PC-9 (cell line): ENCODE measurements at regions not wholly inside any gene's neighbourhood (a gene's known extent, or its start where the extent isn't known, plus 50 kb on each side); places are given as distances from the start of the nearest gene placed in this dataset.

ENCODE experiments used
- BruUV-seq: library from RNA; stranded (reverse); fragments of 400-500 nt; replicated peaks from 2 replicates; lab custom pipeline; 2021; lab: Mats Ljungman, UMichigan
- CTCF ChIA-PET: fragments of 300-600 bp; sonication (Branson Sonifier 250); formaldehyde crosslinking; loops from one replicate; lab custom pipeline; 2022; ENCODE audit warnings: antibody characterized with exemption; lab: Charles Lee
- POLR2A ChIA-PET: fragments of 300-600 bp; sonication (Branson Sonifier 250); formaldehyde crosslinking; loops from one replicate; lab custom pipeline; 2022; ENCODE audit warnings: antibody characterized with exemption; ENCODE audit not compliant: unreplicated experiment; lab: Charles Lee
- DNase-seq, 2 experiments: peaks; one replicate each; pipeline versions ENCODE4 v3.0.0 to v3.0.0-alpha.2; 2015 to 2022; ENCODE audit warnings: mixed read lengths in 1 of 2
- H2AFZ ChIP-seq: fragments of 200-600 bp; sonication (generic); 2 replicates; pipeline ENCODE4 v1.8.1; 2017; ENCODE audit warnings: antibody characterized with exemption
- H3F3A ChIP-seq: fragments of 200-600 bp; sonication (generic); 2 replicates; pipeline ENCODE4 v1.8.1; 2017; ENCODE audit warnings: antibody characterized with exemption, mild to moderate bottlenecking, low read depth; ENCODE audit not compliant: insufficient read depth
- H3K27ac ChIP-seq: fragments of 200-600 bp; sonication (generic); 2 replicates; pipeline ENCODE4 v1.6.1; 2016; ENCODE audit warnings: mixed run types
- H3K27me3 ChIP-seq: fragments of 200-600 bp; sonication (generic); 2 replicates; pipeline ENCODE4 v1.6.1; 2016; ENCODE audit warnings: low read depth, mixed run types; ENCODE audit not compliant: insufficient read depth
- H3K36me3 ChIP-seq: fragments of 200-600 bp; sonication (generic); 2 replicates; pipeline ENCODE4 v1.6.1; 2016; ENCODE audit warnings: low read depth, mixed run types
- H3K4me1 ChIP-seq: fragments of 200-600 bp; sonication (generic); replicated peaks from 2 replicates; pipeline ENCODE4 v1.6.1; 2016; ENCODE audit warnings: mixed run types; ENCODE audit not compliant: insufficient read depth
- H3K4me2 ChIP-seq: fragments of 200-600 bp; sonication (generic); 2 replicates; pipeline ENCODE4 v1.6.1; 2017; ENCODE audit warnings: mixed run types
- H3K4me3 ChIP-seq: fragments of 200-600 bp; sonication (generic); 2 replicates; pipeline ENCODE4 v1.6.1; 2016; ENCODE audit warnings: mixed run types
- H3K79me2 ChIP-seq: fragments of 200-600 bp; sonication (generic); 2 replicates; pipeline ENCODE4 v1.6.1; 2017; ENCODE audit warnings: low read depth, mixed run types
- H3K9me2 ChIP-seq: fragments of 200-600 bp; sonication (generic); 2 replicates; pipeline ENCODE4 v1.8.1; 2017; ENCODE audit warnings: mild to moderate bottlenecking; ENCODE audit not compliant: insufficient read depth
- H3K9me3 ChIP-seq: fragments of 200-600 bp; sonication (generic); 2 replicates; pipeline ENCODE4 v1.8.1; 2016; ENCODE audit warnings: low read depth; ENCODE audit not compliant: insufficient read depth
- H4K20me1 ChIP-seq: fragments of 200-600 bp; sonication (generic); 2 replicates; pipeline ENCODE4 v1.8.1; 2017; ENCODE audit not compliant: insufficient read depth
- EZH2 ChIP-seq: fragments of 200-600 bp; sonication (generic); IDR thresholded peaks from 2 replicates; pipeline ENCODE4 v1.8.0; 2017; ENCODE audit warnings: antibody characterized with exemption, low read depth
- intact Hi-C: fragments of 100-400 bp; cut with micrococcal nuclease; formaldehyde crosslinking; loops from one replicate; pipeline ENCODE4 v1.10.0; 2022; ENCODE audit not compliant: unreplicated experiment
- TF ChIP-seq, protein P1 (sequence below): fragments of 200-600 bp; sonication (generic); conservative IDR thresholded peaks from 2 replicates; pipeline ENCODE4 v1.6.1; 2017; ENCODE audit warnings: mixed run types, antibody characterized with exemption, mild to moderate bottlenecking, moderate library complexity

DNA sequence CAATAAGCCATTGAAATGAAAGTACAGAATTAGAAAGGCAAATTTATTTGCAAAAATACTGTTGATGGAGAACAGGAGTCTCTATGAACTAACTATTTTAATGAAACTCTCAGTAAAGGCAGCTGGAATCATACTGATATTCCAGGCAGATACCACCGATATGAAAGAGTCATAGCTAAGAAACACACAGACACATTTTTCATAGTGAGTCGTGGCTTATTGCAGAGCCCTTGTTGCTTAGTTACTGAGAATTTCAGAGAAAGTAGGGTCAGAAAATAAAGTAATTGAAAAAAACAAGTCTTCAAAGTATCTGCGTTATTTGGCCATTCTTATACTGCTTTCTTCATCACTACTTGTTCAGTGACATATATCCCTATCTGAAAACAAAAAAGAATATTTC, 1890.9 kb downstream of the PCDH9 start:
- H3K36me3 ChIP-seq = no peaks in the 10 kb centered on the region
- H3K27me3 ChIP-seq = no peaks in the 10 kb centered on the region
- H4K20me1 ChIP-seq = no peaks in the 10 kb centered on the region
- no peaks in the 10 kb centered on the region for H3K79me2 ChIP-seq
- DNase-seq = no peak
- BruUV-seq = no TSS peak
- H3K9me3 ChIP-seq = no peaks in the 10 kb centered on the region
- H3K4me3 ChIP-seq = no peak overlapping the region
- H3K27ac ChIP-seq = no peak overlapping the region
- H3K4me1 ChIP-seq = no peaks in the 10 kb centered on the region
- intact Hi-C loops = no loop called here
- TF ChIP-seq, protein P1, sequence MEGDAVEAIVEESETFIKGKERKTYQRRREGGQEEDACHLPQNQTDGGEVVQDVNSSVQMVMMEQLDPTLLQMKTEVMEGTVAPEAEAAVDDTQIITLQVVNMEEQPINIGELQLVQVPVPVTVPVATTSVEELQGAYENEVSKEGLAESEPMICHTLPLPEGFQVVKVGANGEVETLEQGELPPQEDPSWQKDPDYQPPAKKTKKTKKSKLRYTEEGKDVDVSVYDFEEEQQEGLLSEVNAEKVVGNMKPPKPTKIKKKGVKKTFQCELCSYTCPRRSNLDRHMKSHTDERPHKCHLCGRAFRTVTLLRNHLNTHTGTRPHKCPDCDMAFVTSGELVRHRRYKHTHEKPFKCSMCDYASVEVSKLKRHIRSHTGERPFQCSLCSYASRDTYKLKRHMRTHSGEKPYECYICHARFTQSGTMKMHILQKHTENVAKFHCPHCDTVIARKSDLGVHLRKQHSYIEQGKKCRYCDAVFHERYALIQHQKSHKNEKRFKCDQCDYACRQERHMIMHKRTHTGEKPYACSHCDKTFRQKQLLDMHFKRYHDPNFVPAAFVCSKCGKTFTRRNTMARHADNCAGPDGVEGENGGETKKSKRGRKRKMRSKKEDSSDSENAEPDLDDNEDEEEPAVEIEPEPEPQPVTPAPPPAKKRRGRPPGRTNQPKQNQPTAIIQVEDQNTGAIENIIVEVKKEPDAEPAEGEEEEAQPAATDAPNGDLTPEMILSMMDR = no peak
- H3K4me2 ChIP-seq = no peak overlapping the region
- H3K9me2 ChIP-seq = no peaks in the 10 kb centered on the region; the same call in 1 of the 2 replicates
- H2AFZ ChIP-seq = no peak overlapping the region
- ChIA-PET CTCF (no interaction called here), POLR2A (no interaction called here)
- H3F3A ChIP-seq = no peaks in the 10 kb centered on the region

DNA sequence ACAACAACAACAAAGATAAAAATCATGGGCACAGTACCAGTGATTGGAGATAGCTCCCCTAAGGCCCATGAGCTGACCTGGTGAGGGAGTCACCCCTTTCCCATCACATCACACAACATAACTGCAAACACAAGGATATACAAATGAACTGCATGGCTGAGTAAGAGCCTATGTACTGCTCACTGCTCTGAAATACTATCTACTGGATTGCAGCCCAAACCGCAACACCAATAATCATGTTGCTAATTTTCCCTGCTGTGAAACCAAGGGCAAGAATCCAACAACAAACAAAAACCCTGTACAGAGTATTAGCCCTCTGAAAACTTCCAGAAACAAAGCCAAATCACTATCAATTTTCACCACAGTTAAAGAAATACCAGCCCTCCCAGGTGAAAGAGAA, 1893.2 kb downstream of the PCDH9 start:
- POLR2A ChIA-PET = no interaction called here
- Histone ChIP-seq H3K4me3 (no peak overlapping the region), H3K27ac (no peak overlapping the region), H3K79me2 (no peaks in the 10 kb centered on the region), H3K9me2 (no peaks in the 10 kb centered on the region; the same call in 1 of the 2 replicates), H3K9me3 (no peaks in the 10 kb centered on the region), H3K4me2 (no peak overlapping the region), H4K20me1 (no peaks in the 10 kb centered on the region), H3K4me1 (no peaks in the 10 kb centered on the region), H3K36me3 (no peaks in the 10 kb centered on the region), H2AFZ (no peak overlapping the region), H3F3A (no peaks in the 10 kb centered on the region), H3K27me3 (no peaks in the 10 kb centered on the region)
- intact Hi-C loops = no loop called here
- no TSS peak for BruUV-seq
- DNase-seq = no peak
- no peak for TF ChIP-seq EZH2
- TF ChIP-seq, protein P1 = no peak
- CTCF ChIA-PET = no interaction called here

DNA sequence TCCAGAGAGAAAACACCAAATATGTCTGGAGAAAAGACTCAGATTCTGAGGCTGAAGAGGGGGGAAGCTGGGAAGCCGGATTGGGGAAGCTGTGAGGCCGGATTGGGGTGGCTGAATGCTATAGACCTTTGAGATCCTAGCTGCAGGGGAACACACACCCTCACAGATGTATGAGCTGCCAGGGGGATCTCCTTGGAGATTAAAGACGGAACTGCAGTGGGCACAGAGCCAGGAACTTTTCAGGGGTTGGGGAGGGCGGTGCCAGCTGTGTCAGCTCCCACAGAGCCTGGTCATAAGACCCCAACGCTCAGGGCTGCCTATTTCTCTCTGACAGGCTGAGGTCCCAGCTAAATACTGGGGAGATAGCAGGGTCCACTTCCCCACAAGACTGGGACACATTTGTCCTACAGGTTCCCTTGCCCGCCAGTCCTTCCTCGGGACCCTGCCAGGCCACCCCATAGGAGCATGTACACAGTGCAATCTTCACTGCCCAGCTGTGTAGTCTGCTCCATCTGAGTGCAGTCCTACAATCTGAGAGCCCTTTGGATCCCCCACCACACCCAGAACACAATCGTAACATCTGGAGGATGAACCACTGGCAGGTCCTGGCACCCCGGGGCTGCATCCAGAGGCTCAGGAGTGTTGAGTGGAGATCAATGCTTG, 1893.9 kb downstream of the PCDH9 start:
- BruUV-seq = no TSS peak
- Histone ChIP-seq H3K27me3 (no peaks in the 10 kb centered on the region), H3K9me2 (no peaks in the 10 kb centered on the region; the same call in 1 of the 2 replicates), H3K4me3 (no peak overlapping the region), H3K79me2 (no peaks in the 10 kb centered on the region), H3K4me1 (no peaks in the 10 kb centered on the region), H3K9me3 (no peaks in the 10 kb centered on the region), H3F3A (no peaks in the 10 kb centered on the region), H3K4me2 (no peak overlapping the region), H3K27ac (no peak overlapping the region), H2AFZ (no peak overlapping the region), H4K20me1 (no peaks in the 10 kb centered on the region), H3K36me3 (no peaks in the 10 kb centered on the region)
- intact Hi-C loops = no loop called here
- CTCF ChIA-PET = no interaction called here
- DNase-seq = no peak
- POLR2A ChIA-PET = no interaction called here
- TF ChIP-seq EZH2 = no peak
- TF ChIP-seq, protein P1 = no peak
